ENCODE measurements at regions not wholly inside any gene's neighbourhood (a gene's known extent, or its start where the extent isn't known, plus 50 kb on each side); places are given as distances from the start of the nearest gene placed in this dataset.

DNA sequence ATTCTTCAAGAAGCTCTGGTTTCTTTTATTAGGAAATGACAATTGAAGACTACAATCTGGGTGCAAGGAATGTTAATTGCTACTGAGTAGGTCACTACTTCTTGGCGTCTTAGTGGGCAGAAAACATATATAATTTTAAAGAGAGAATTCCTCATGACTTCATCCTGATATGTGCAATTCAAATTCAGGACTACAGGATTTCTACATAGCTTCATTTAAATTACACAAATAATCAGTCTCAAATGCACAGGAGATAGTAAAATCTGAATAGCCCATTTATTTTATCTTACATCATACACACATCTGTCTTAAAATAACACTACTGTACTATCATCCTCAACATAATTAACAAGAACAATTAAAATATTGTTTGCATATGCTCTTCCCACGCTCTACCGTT lies 52.5 kb upstream of the GPR149 start:
- TF ChIP-seq SOX15 (CRISPR knock-in tag; IDR thresholded peaks at IDR 0.05) (no peak), JUN (CRISPR knock-in tag; IDR thresholded peaks at IDR 0.05) (no peak), MYBL2 (CRISPR knock-in tag; IDR thresholded peaks at IDR 0.05) (no peak), TEAD4 (CRISPR knock-in tag; IDR thresholded peaks at IDR 0.05) (no peak), ZNF317 (CRISPR knock-in tag; IDR thresholded peaks at IDR 0.05; ENCODE audit: borderline replicate concordance, low read depth) (no peak), FOXJ3 (CRISPR knock-in tag; IDR thresholded peaks at IDR 0.05; ENCODE audit: borderline replicate concordance) (no peak)
- TF ChIP-seq, protein P1, sequence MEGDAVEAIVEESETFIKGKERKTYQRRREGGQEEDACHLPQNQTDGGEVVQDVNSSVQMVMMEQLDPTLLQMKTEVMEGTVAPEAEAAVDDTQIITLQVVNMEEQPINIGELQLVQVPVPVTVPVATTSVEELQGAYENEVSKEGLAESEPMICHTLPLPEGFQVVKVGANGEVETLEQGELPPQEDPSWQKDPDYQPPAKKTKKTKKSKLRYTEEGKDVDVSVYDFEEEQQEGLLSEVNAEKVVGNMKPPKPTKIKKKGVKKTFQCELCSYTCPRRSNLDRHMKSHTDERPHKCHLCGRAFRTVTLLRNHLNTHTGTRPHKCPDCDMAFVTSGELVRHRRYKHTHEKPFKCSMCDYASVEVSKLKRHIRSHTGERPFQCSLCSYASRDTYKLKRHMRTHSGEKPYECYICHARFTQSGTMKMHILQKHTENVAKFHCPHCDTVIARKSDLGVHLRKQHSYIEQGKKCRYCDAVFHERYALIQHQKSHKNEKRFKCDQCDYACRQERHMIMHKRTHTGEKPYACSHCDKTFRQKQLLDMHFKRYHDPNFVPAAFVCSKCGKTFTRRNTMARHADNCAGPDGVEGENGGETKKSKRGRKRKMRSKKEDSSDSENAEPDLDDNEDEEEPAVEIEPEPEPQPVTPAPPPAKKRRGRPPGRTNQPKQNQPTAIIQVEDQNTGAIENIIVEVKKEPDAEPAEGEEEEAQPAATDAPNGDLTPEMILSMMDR (IDR thresholded peaks at IDR 0.05), result no peak
- TF ChIP-seq, protein P2, sequence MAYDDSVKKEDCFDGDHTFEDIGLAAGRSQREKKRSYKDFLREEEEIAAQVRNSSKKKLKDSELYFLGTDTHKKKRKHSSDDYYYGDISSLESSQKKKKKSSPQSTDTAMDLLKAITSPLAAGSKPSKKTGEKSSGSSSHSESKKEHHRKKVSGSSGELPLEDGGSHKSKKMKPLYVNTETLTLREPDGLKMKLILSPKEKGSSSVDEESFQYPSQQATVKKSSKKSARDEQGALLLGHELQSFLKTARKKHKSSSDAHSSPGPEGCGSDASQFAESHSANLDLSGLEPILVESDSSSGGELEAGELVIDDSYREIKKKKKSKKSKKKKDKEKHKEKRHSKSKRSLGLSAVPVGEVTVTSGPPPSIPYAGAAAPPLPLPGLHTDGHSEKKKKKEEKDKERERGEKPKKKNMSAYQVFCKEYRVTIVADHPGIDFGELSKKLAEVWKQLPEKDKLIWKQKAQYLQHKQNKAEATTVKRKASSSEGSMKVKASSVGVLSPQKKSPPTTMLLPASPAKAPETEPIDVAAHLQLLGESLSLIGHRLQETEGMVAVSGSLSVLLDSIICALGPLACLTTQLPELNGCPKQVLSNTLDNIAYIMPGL (CRISPR knock-in tag; IDR thresholded peaks at IDR 0.05), result no peak
- TF ChIP-seq, protein P3, sequence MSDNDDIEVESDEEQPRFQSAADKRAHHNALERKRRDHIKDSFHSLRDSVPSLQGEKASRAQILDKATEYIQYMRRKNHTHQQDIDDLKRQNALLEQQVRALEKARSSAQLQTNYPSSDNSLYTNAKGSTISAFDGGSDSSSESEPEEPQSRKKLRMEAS (CRISPR knock-in tag; IDR thresholded peaks at IDR 0.05), result no peak
- TF ChIP-seq, protein P4, sequence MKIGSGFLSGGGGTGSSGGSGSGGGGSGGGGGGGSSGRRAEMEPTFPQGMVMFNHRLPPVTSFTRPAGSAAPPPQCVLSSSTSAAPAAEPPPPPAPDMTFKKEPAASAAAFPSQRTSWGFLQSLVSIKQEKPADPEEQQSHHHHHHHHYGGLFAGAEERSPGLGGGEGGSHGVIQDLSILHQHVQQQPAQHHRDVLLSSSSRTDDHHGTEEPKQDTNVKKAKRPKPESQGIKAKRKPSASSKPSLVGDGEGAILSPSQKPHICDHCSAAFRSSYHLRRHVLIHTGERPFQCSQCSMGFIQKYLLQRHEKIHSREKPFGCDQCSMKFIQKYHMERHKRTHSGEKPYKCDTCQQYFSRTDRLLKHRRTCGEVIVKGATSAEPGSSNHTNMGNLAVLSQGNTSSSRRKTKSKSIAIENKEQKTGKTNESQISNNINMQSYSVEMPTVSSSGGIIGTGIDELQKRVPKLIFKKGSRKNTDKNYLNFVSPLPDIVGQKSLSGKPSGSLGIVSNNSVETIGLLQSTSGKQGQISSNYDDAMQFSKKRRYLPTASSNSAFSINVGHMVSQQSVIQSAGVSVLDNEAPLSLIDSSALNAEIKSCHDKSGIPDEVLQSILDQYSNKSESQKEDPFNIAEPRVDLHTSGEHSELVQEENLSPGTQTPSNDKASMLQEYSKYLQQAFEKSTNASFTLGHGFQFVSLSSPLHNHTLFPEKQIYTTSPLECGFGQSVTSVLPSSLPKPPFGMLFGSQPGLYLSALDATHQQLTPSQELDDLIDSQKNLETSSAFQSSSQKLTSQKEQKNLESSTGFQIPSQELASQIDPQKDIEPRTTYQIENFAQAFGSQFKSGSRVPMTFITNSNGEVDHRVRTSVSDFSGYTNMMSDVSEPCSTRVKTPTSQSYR (CRISPR knock-in tag; IDR thresholded peaks at IDR 0.05), result no peak

Measured in WTC11 (cell line).